ENCODE measurements at regions not wholly inside any gene's neighbourhood (a gene's known extent, or its start where the extent isn't known, plus 50 kb on each side); places are given as distances from the start of the nearest gene placed in this dataset.

GRCh38 chr13:64553411-64554129 is 2676.6 kb downstream of the PCDH9 start:
- no peaks in the 10 kb centered on the region for H3K79me1 ChIP-seq (ENCODE audit: low read length)

GRCh38 chr13:64551755-64552154 is 2678.4 kb downstream of the PCDH9 start:
- no peak overlapping the region for H3K4ac ChIP-seq (ENCODE audit: low read depth, low read length)
- no peaks in the 10 kb centered on the region for H3K79me2 ChIP-seq (ENCODE audit: control insufficient read depth, insufficient read depth, low read length)
- H2BK120ac ChIP-seq (ENCODE audit: low read depth, low read length): no peak overlapping the region
- H2BK5ac ChIP-seq (ENCODE audit: low read length): no peak overlapping the region
- H4K5ac ChIP-seq (ENCODE audit: low read length): no peak overlapping the region
- no CpG with 5 or more reads among the region's 1 CpG for WGBS (ENCODE audit: extremely low coverage, insufficient coverage, low lambda C conversion rate)
- DNase-seq: no peak
- H3K27me3 ChIP-seq (ENCODE audit: insufficient read depth, low read length, poor library complexity): no peaks in the 10 kb centered on the region
- H3K36me3 ChIP-seq (ENCODE audit: control insufficient read depth, insufficient read depth, low read length): no peaks in the 10 kb centered on the region
- H3K23ac ChIP-seq (ENCODE audit: low read length): no peak overlapping the region
- H3K4me2 ChIP-seq (ENCODE audit: low read length): no peak overlapping the region
- H3K79me1 ChIP-seq (ENCODE audit: low read length): no peaks in the 10 kb centered on the region
- H3K27ac ChIP-seq (ENCODE audit: low read depth, low read length): no peak overlapping the region
- H2BK15ac ChIP-seq (replicated peaks; ENCODE audit: low read depth): no peak overlapping the region
- no peak overlapping the region for H2AK5ac ChIP-seq (ENCODE audit: low read length)
- H3K56ac ChIP-seq (ENCODE audit: low read length): no peak overlapping the region
- no peak overlapping the region for H3K18ac ChIP-seq (ENCODE audit: low read length)
- no peaks in the 10 kb centered on the region for H3K4me1 ChIP-seq (ENCODE audit: control insufficient read depth, low read depth, low read length)
- no peak overlapping the region for H4K8ac ChIP-seq (ENCODE audit: low read depth, low read length)
- H3K9ac ChIP-seq (ENCODE audit: low read length): no peak overlapping the region
- H3K4me3 ChIP-seq (ENCODE audit: low read length): no peak overlapping the region

More at GRCh38 chr13:64553411-64554129, 2676.6 kb downstream of the PCDH9 start:
- Histone ChIP-seq H3K4me3 (ENCODE audit: low read length) (no peak overlapping the region), H4K8ac (ENCODE audit: low read depth, low read length) (no peak overlapping the region), H2BK120ac (ENCODE audit: low read depth, low read length) (no peak overlapping the region), H3K23ac (ENCODE audit: low read length) (no peak overlapping the region), H3K27me3 (ENCODE audit: insufficient read depth, low read length, poor library complexity) (no peaks in the 10 kb centered on the region), H2BK15ac (replicated peaks; ENCODE audit: low read depth) (no peak overlapping the region), H2BK5ac (ENCODE audit: low read length) (no peak overlapping the region), H3K4ac (ENCODE audit: low read depth, low read length) (no peak overlapping the region), H3K27ac (ENCODE audit: low read depth, low read length) (no peak overlapping the region), H4K5ac (ENCODE audit: low read length) (no peak overlapping the region), H3K4me2 (ENCODE audit: low read length) (no peak overlapping the region), H3K18ac (ENCODE audit: low read length) (no peak overlapping the region), H3K36me3 (ENCODE audit: control insufficient read depth, insufficient read depth, low read length) (no peaks in the 10 kb centered on the region), H3K56ac (ENCODE audit: low read length) (no peak overlapping the region), H3K9ac (ENCODE audit: low read length) (no peak overlapping the region), H3K4me1 (ENCODE audit: control insufficient read depth, low read depth, low read length) (no peaks in the 10 kb centered on the region), H2AK5ac (ENCODE audit: low read length) (no peak overlapping the region), H3K79me2 (ENCODE audit: control insufficient read depth, insufficient read depth, low read length) (no peaks in the 10 kb centered on the region)
- WGBS (ENCODE audit: extremely low coverage, insufficient coverage, low lambda C conversion rate): no CpG with 5 or more reads among the region's 2 CpGs
- no peak for DNase-seq

GRCh38 chr13:64546371-64546770 is 2683.8 kb downstream of the PCDH9 start:
- no CpG with 5 or more reads among the region's 1 CpG for WGBS (ENCODE audit: extremely low coverage, insufficient coverage, low lambda C conversion rate)
- H4K5ac ChIP-seq (ENCODE audit: low read length): no peak overlapping the region
- H3K4me1 ChIP-seq (ENCODE audit: control insufficient read depth, low read depth, low read length): no peaks in the 10 kb centered on the region
- H3K23ac ChIP-seq (ENCODE audit: low read length): no peak overlapping the region
- no peaks in the 10 kb centered on the region for H3K27me3 ChIP-seq (ENCODE audit: insufficient read depth, low read length, poor library complexity)
- DNase-seq: no peak
- no peak overlapping the region for H2BK5ac ChIP-seq (ENCODE audit: low read length)
- no peak overlapping the region for H3K9ac ChIP-seq (ENCODE audit: low read length)
- no peak overlapping the region for H2BK15ac ChIP-seq (replicated peaks; ENCODE audit: low read depth)
- H3K36me3 ChIP-seq (ENCODE audit: control insufficient read depth, insufficient read depth, low read length): no peaks in the 10 kb centered on the region
- no peak overlapping the region for H3K27ac ChIP-seq (ENCODE audit: low read depth, low read length)
- no peak overlapping the region for H3K4ac ChIP-seq (ENCODE audit: low read depth, low read length)
- H3K79me2 ChIP-seq (ENCODE audit: control insufficient read depth, insufficient read depth, low read length): no peaks in the 10 kb centered on the region
- H4K8ac ChIP-seq (ENCODE audit: low read depth, low read length): no peak overlapping the region
- no peak overlapping the region for H3K18ac ChIP-seq (ENCODE audit: low read length)
- H2BK120ac ChIP-seq (ENCODE audit: low read depth, low read length): no peak overlapping the region
- H3K56ac ChIP-seq (ENCODE audit: low read length): no peak overlapping the region
- H3K4me3 ChIP-seq (ENCODE audit: low read length): no peak overlapping the region
- no peak overlapping the region for H3K4me2 ChIP-seq (ENCODE audit: low read length)
- no peaks in the 10 kb centered on the region for H3K79me1 ChIP-seq (ENCODE audit: low read length)
- no peak overlapping the region for H2AK5ac ChIP-seq (ENCODE audit: low read length)

- DNase-seq: no peak
- Histone ChIP-seq H2BK5ac (ENCODE audit: low read length) (no peak overlapping the region), H3K4me2 (ENCODE audit: low read length) (no peak overlapping the region), H4K5ac (ENCODE audit: low read length) (no peak overlapping the region), H3K4ac (ENCODE audit: low read depth, low read length) (no peak overlapping the region), H3K18ac (ENCODE audit: low read length) (no peak overlapping the region), H3K36me3 (ENCODE audit: control insufficient read depth, insufficient read depth, low read length) (no peaks in the 10 kb centered on the region), H3K23ac (ENCODE audit: low read length) (no peak overlapping the region), H4K8ac (ENCODE audit: low read depth, low read length) (no peak overlapping the region), H2BK120ac (ENCODE audit: low read depth, low read length) (no peak overlapping the region), H3K79me1 (ENCODE audit: low read length) (no peaks in the 10 kb centered on the region), H3K4me3 (ENCODE audit: low read length) (no peak overlapping the region), H3K27ac (ENCODE audit: low read depth, low read length) (no peak overlapping the region), H3K79me2 (ENCODE audit: control insufficient read depth, insufficient read depth, low read length) (no peaks in the 10 kb centered on the region), H3K56ac (ENCODE audit: low read length) (no peak overlapping the region), H2BK15ac (replicated peaks; ENCODE audit: low read depth) (no peak overlapping the region), H3K27me3 (ENCODE audit: insufficient read depth, low read length, poor library complexity) (no peaks in the 10 kb centered on the region), H3K9ac (ENCODE audit: low read length) (no peak overlapping the region), H2AK5ac (ENCODE audit: low read length) (no peak overlapping the region), H3K4me1 (ENCODE audit: control insufficient read depth, low read depth, low read length) (no peaks in the 10 kb centered on the region)
- no CpG with 5 or more reads among the region's 2 CpGs for WGBS (ENCODE audit: extremely low coverage, insufficient coverage, low lambda C conversion rate)
Measured at GRCh38 chr13:64540976-64541375, 2689.2 kb downstream of the PCDH9 start.

GRCh38 chr13:64540468-64540867 is 2689.7 kb downstream of the PCDH9 start:
- Histone ChIP-seq H2BK15ac (replicated peaks; ENCODE audit: low read depth) (no peak overlapping the region), H3K36me3 (ENCODE audit: control insufficient read depth, insufficient read depth, low read length) (no peaks in the 10 kb centered on the region), H3K4me1 (ENCODE audit: control insufficient read depth, low read depth, low read length) (no peaks in the 10 kb centered on the region), H4K5ac (ENCODE audit: low read length) (no peak overlapping the region), H3K79me1 (ENCODE audit: low read length) (no peaks in the 10 kb centered on the region), H2AK5ac (ENCODE audit: low read length) (no peak overlapping the region), H3K23ac (ENCODE audit: low read length) (no peak overlapping the region), H3K4ac (ENCODE audit: low read depth, low read length) (no peak overlapping the region), H3K18ac (ENCODE audit: low read length) (no peak overlapping the region), H3K9ac (ENCODE audit: low read length) (no peak overlapping the region), H3K79me2 (ENCODE audit: control insufficient read depth, insufficient read depth, low read length) (no peaks in the 10 kb centered on the region), H2BK120ac (ENCODE audit: low read depth, low read length) (no peak overlapping the region), H4K8ac (ENCODE audit: low read depth, low read length) (no peak overlapping the region), H3K27ac (ENCODE audit: low read depth, low read length) (no peak overlapping the region), H3K4me3 (ENCODE audit: low read length) (no peak overlapping the region), H3K27me3 (ENCODE audit: insufficient read depth, low read length, poor library complexity) (no peaks in the 10 kb centered on the region), H3K4me2 (ENCODE audit: low read length) (no peak overlapping the region), H3K56ac (ENCODE audit: low read length) (no peak overlapping the region), H2BK5ac (ENCODE audit: low read length) (no peak overlapping the region)
- WGBS (ENCODE audit: extremely low coverage, insufficient coverage, low lambda C conversion rate): no CpG with 5 or more reads among the region's 2 CpGs
- DNase-seq: no peak

- no peak overlapping the region for H2BK120ac ChIP-seq (ENCODE audit: low read depth, low read length)
- H2BK5ac ChIP-seq (ENCODE audit: low read length): no peak overlapping the region
- no peak overlapping the region for H3K23ac ChIP-seq (ENCODE audit: low read length)
- H3K27ac ChIP-seq (ENCODE audit: low read depth, low read length): no peak overlapping the region
- no peak overlapping the region for H2AK5ac ChIP-seq (ENCODE audit: low read length)
- no peaks in the 10 kb centered on the region for H3K4me1 ChIP-seq (ENCODE audit: control insufficient read depth, low read depth, low read length)
- H3K27me3 ChIP-seq (ENCODE audit: insufficient read depth, low read length, poor library complexity): no peaks in the 10 kb centered on the region
- H3K18ac ChIP-seq (ENCODE audit: low read length): no peak overlapping the region
- H3K4me2 ChIP-seq (ENCODE audit: low read length): no peak overlapping the region
- H3K79me2 ChIP-seq (ENCODE audit: control insufficient read depth, insufficient read depth, low read length): no peaks in the 10 kb centered on the region
- no peak overlapping the region for H4K8ac ChIP-seq (ENCODE audit: low read depth, low read length)
- no peaks in the 10 kb centered on the region for H3K36me3 ChIP-seq (ENCODE audit: control insufficient read depth, insufficient read depth, low read length)
- H3K4me3 ChIP-seq (ENCODE audit: low read length): no peak overlapping the region
- no peak for DNase-seq
- H3K9ac ChIP-seq (ENCODE audit: low read length): no peak overlapping the region
- no peak overlapping the region for H2BK15ac ChIP-seq (replicated peaks; ENCODE audit: low read depth)
- H3K56ac ChIP-seq (ENCODE audit: low read length): no peak overlapping the region
- H4K5ac ChIP-seq (ENCODE audit: low read length): no peak overlapping the region
- H3K79me1 ChIP-seq (ENCODE audit: low read length): no peaks in the 10 kb centered on the region
- no peak overlapping the region for H3K4ac ChIP-seq (ENCODE audit: low read depth, low read length)
- WGBS (ENCODE audit: extremely low coverage, insufficient coverage, low lambda C conversion rate): no CpG with 5 or more reads among the region's 2 CpGs
Measured at GRCh38 chr13:64538711-64539110, 2691.4 kb downstream of the PCDH9 start.
